GM06990 (cell line): ENCODE measurements at regions not wholly inside any gene's neighbourhood (a gene's known extent, or its start where the extent isn't known, plus 50 kb on each side); places are given as distances from the start of the nearest gene placed in this dataset.
"Not testable (repeated sequence)": the region's sequence is repeated elsewhere in the genome, so short reads cannot be mapped to it uniquely, and the experiment has no call there.

Experiments
- DNase-seq: peaks from one replicate; pipeline ENCODE4 v3.0.0-alpha.2; 2011; ENCODE audit not compliant: insufficient read length; ENCODE audit errors: extremely low read depth
- H3K27me3 ChIP-seq: replicated peaks from 2 replicates; pipeline ENCODE4 v1.6.0; 2011; ENCODE audit warnings: low read length; ENCODE audit not compliant: control insufficient read depth, insufficient read depth
- H3K36me3 ChIP-seq: 2 replicates; pipeline ENCODE4 v1.5.1; 2011; ENCODE audit warnings: low read length; ENCODE audit not compliant: control insufficient read depth, insufficient read depth
- H3K4me3 ChIP-seq: replicated peaks from 2 replicates; pipeline ENCODE4 v1.5.1; 2011; ENCODE audit warnings: low read depth, mild to moderate bottlenecking, control low read depth, low read length
- TF ChIP-seq, protein P1 (sequence below): IDR thresholded peaks from 2 replicates; pipeline ENCODE4 v1.5.1; 2011; ENCODE audit warnings: low read length, control low read depth, mild to moderate bottlenecking, inconsistent platforms; ENCODE audit not compliant: insufficient read depth, poor library complexity, severe bottlenecking

- Histone ChIP-seq H3K36me3 (no peaks in the 10 kb centered on the region), H3K27me3 (no peaks in the 10 kb centered on the region), H3K4me3 (no peak overlapping the region)
- no peak for DNase-seq
- TF ChIP-seq, protein P1, sequence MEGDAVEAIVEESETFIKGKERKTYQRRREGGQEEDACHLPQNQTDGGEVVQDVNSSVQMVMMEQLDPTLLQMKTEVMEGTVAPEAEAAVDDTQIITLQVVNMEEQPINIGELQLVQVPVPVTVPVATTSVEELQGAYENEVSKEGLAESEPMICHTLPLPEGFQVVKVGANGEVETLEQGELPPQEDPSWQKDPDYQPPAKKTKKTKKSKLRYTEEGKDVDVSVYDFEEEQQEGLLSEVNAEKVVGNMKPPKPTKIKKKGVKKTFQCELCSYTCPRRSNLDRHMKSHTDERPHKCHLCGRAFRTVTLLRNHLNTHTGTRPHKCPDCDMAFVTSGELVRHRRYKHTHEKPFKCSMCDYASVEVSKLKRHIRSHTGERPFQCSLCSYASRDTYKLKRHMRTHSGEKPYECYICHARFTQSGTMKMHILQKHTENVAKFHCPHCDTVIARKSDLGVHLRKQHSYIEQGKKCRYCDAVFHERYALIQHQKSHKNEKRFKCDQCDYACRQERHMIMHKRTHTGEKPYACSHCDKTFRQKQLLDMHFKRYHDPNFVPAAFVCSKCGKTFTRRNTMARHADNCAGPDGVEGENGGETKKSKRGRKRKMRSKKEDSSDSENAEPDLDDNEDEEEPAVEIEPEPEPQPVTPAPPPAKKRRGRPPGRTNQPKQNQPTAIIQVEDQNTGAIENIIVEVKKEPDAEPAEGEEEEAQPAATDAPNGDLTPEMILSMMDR, result no peak
Measured at GRCh38 chr13:24563087-24563486, 50.5 kb upstream of the PARP4 start.

GRCh38 chr13:24563971-24564370, 51.4 kb upstream of the PARP4 start:
- DNase-seq, H3K36me3 ChIP-seq, H3K4me3 ChIP-seq, H3K27me3 ChIP-seq: not testable (repeated sequence)

DNA sequence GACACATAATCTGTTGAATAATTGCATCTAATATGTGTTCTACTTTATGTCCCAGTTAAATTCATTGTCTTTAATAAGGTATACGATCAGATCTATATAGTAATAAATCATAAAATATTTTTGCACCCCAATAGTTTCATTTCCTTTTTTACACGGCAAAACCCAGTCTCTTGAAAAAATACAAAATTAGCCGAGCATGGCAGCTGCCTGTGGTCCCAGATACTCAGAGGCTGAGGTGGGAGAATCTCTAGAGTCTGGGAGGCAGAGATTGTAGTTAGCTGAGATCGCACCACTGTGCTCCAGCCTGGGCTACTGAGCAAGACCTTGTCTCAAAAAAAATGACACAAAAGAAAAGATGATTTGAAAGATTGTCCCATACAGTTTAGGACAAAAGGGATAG, 52.3 kb upstream of the PARP4 start:
- H3K36me3 ChIP-seq, result no peaks in the 10 kb centered on the region
- DNase-seq, result peak; percentile 35
- no peaks in the 10 kb centered on the region for H3K27me3 ChIP-seq
- TF ChIP-seq, protein P1, result no peak
- H3K4me3 ChIP-seq, result no peak overlapping the region

DNA sequence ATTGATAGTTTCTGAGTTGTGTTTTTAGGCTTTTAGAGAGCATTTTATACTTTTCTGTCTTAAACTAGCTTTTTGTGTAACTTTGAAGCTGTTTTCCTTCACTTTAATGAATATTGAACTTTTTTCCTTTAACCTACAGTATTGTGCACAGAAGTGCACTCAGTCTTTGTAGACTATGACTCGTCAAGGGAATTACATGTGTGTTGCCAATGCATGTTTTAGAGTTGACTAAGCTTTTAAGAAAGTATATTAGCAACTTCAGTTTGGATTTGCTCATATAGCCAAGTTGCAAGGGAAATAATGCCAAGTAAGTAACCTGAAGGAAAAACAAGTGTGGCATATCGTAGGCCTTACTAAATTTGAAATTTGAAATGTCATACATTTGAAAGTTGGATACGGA, 55.0 kb upstream of the PARP4 start:
- H3K4me3 ChIP-seq, H3K36me3 ChIP-seq: not testable (repeated sequence)

GRCh38 chr13:24574847-24575246, 62.3 kb upstream of the PARP4 start:
- Histone ChIP-seq H3K27me3 (no peaks in the 10 kb centered on the region), H3K36me3 (no peaks in the 10 kb centered on the region), H3K4me3 (no peak overlapping the region)
- TF ChIP-seq, protein P1, result no peak
- no peak for DNase-seq

More for the DNA sequence above, 55.0 kb upstream of the PARP4 start:
- not testable (repeated sequence) for H3K27me3 ChIP-seq, DNase-seq

- TF ChIP-seq, protein P1, result peak; percentile 40
- not testable (repeated sequence) for H3K4me3 ChIP-seq, H3K27me3 ChIP-seq, DNase-seq, H3K36me3 ChIP-seq
Measured at GRCh38 chr13:24580315-24580714, 67.7 kb upstream of the PARP4 start.

GRCh38 chr13:24581578-24581977, 69.0 kb upstream of the PARP4 start:
- H3K27me3 ChIP-seq, H3K36me3 ChIP-seq, H3K4me3 ChIP-seq, DNase-seq: not testable (repeated sequence)

GRCh38 chr13:24591697-24592096, 79.1 kb upstream of the PARP4 start:
- not testable (repeated sequence) for DNase-seq, H3K4me3 ChIP-seq, H3K27me3 ChIP-seq, H3K36me3 ChIP-seq

GRCh38 chr13:24597906-24598670, 82.1 kb upstream of the ATP12A start:
- H3K27me3 ChIP-seq, H3K4me3 ChIP-seq, DNase-seq, H3K36me3 ChIP-seq: not testable (repeated sequence)

GRCh38 chr13:24599019-24599791, 81.0 kb upstream of the ATP12A start:
- H3K36me3 ChIP-seq, H3K4me3 ChIP-seq, DNase-seq, H3K27me3 ChIP-seq: not testable (repeated sequence)
